H4 (cell line): ENCODE measurements at regions not wholly inside any gene's neighbourhood (a gene's known extent, or its start where the extent isn't known, plus 50 kb on each side); places are given as distances from the start of the nearest gene placed in this dataset.
"Not testable (repeated sequence)": the region's sequence is repeated elsewhere in the genome, so short reads cannot be mapped to it uniquely, and the experiment has no call there.

Source experiments
- DNase-seq: peaks from one replicate; pipeline ENCODE4 v3.0.0-alpha.2; 2015; ENCODE audit warnings: low spot score

GRCh38 chr6:170149681-170150589, 140.9 kb downstream of the DLL1 start:
- DNase-seq, result no peak

- DNase-seq, result no peak
These were observed 142.0 kb downstream of the DLL1 start for GRCh38 chr6:170148709-170149470.

- DNase-seq, result no peak
These were observed 142.8 kb downstream of the DLL1 start for GRCh38 chr6:170147832-170148708.

GRCh38 chr6:170147056-170147787, 143.7 kb downstream of the DLL1 start:
- no peak for DNase-seq

GRCh38 chr6:170146640-170147039, 144.2 kb downstream of the DLL1 start:
- DNase-seq, result no peak

- not testable (repeated sequence) for DNase-seq
These were observed 144.7 kb downstream of the DLL1 start for GRCh38 chr6:170146131-170146530.

GRCh38 chr6:170145716-170146115, 145.2 kb downstream of the DLL1 start:
- not testable (repeated sequence) for DNase-seq

GRCh38 chr6:170145272-170145592, 145.6 kb downstream of the DLL1 start:
- DNase-seq, result no peak

GRCh38 chr6:170144571-170145271, 146.2 kb downstream of the DLL1 start:
- no peak for DNase-seq

GRCh38 chr6:170143401-170144150, 147.3 kb downstream of the DLL1 start:
- DNase-seq, result no peak

GRCh38 chr6:170142559-170142958, 148.3 kb downstream of the DLL1 start:
- DNase-seq, result no peak

GRCh38 chr6:170141061-170141460, 149.8 kb downstream of the DLL1 start:
- DNase-seq, result not testable (repeated sequence)

GRCh38 chr6:170140129-170140528, 150.7 kb downstream of the DLL1 start:
- no peak for DNase-seq

GRCh38 chr6:170139531-170139930, 151.3 kb downstream of the DLL1 start:
- no peak for DNase-seq

- DNase-seq, result not testable (repeated sequence)
These were observed 151.8 kb downstream of the DLL1 start for GRCh38 chr6:170139046-170139445.

- no peak for DNase-seq
These were observed 152.7 kb downstream of the DLL1 start for GRCh38 chr6:170137911-170138910.

GRCh38 chr6:170137176-170137891, 153.5 kb downstream of the DLL1 start:
- DNase-seq, result no peak
